GM12873 (cell line): ENCODE measurements at regions not wholly inside any gene's neighbourhood (a gene's known extent, or its start where the extent isn't known, plus 50 kb on each side); places are given as distances from the start of the nearest gene placed in this dataset.

Source experiments
- TF ChIP-seq, protein P1 (sequence below): IDR thresholded peaks from 2 replicates; pipeline ENCODE4 v1.5.1; 2012; ENCODE audit warnings: low read depth, mild to moderate bottlenecking, moderate library complexity, low read length, control low read depth; ENCODE audit not compliant: insufficient read depth; ENCODE audit errors: missing control alignments

DNA sequence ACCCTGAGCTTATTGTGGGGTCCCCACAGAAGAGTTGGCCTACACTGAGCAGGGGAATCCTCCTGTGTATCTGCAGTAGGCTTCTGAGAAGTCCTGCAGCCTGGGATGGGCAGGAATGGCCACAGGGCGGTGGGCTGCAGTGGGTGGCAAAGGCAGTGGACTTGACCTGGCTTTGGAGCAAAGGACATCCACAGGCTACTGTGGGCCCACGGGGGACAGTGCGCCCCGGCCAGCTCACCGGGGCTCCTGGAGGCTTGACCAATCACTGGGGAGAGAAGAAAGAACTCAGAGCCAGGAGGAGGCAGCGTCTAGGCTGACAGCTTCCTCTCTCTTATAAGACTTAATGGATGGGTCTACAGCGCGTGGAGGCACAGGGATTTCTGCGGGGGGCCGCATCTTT lies 488.8 kb upstream of the MGMT start:
- TF ChIP-seq, protein P1, sequence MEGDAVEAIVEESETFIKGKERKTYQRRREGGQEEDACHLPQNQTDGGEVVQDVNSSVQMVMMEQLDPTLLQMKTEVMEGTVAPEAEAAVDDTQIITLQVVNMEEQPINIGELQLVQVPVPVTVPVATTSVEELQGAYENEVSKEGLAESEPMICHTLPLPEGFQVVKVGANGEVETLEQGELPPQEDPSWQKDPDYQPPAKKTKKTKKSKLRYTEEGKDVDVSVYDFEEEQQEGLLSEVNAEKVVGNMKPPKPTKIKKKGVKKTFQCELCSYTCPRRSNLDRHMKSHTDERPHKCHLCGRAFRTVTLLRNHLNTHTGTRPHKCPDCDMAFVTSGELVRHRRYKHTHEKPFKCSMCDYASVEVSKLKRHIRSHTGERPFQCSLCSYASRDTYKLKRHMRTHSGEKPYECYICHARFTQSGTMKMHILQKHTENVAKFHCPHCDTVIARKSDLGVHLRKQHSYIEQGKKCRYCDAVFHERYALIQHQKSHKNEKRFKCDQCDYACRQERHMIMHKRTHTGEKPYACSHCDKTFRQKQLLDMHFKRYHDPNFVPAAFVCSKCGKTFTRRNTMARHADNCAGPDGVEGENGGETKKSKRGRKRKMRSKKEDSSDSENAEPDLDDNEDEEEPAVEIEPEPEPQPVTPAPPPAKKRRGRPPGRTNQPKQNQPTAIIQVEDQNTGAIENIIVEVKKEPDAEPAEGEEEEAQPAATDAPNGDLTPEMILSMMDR, result no peak

DNA sequence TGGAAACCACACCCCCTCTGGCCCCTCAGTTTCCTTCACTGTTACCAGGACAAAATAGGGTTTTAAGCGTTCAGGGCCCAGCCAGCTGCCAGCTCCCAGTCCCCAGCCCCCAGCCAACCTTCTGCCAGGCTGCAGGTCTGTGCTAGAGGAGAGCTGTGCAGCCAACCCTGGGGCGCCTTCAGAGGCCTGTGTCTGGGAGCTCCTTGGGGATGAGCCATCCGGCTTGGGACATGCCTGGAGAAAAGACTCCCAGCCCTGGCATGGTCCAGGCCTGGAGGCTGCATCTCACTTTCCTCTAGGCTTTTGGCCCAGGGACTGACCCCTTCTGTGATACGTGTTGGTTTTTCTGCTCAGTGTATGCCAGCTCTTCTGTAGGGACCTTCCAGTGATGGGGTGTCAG lies 487.6 kb upstream of the MGMT start:
- TF ChIP-seq, protein P1, result no peak

DNA sequence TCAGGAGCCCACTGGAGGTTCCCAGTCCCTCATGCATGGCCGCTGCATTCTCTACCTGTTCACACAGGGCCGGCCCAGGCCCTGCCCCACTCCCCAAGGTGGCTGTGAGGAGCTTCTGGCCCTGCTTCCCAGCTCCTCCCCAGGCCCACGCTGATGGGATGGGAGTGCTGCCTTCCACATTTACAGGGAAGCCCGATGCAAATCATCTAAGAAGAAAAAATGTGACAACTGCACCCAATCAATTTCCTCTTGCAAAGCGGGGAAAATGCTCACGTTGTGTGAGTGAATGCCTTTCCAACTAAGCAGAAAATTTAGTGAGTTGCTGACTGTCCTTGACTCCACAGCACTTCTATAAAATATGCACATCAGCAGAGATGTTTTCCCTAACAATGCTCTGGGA lies 485.8 kb upstream of the MGMT start:
- TF ChIP-seq, protein P1, result no peak

DNA sequence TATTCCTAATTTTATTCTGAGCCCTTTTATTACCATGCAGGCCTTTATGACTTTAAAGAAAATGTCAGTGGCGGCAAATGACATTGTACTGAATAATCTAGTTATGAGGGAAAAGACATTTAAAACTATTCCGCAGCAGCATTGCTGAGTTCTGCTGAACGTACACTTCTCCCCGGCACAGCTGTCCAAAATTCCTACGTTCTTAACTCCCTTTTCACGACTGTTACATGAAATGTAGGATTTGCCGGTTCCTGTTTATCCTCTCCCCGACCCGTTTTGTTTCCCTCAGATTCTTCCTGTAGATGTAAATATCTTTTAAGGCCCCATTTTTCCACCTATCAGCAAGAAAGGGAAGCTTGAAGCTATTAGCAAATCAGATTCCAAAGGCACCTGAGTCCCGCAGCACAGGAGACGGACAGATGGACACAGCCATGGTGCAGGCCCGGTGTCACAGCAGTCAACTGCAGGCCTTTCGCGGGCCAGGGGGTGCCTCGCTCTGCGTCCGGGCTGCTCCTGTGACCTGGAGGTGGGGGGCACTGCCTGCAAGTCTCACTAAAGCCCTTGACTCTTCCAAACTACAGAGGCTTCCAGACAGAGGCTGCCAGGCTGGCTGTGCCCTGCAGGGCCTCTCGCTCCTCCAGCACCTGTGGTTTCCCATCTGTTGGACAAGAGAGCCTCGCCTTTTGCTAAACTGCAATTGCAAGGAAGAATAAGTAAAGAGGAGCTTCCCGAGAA lies 485.0 kb upstream of the MGMT start:
- TF ChIP-seq, protein P1, result no peak

DNA sequence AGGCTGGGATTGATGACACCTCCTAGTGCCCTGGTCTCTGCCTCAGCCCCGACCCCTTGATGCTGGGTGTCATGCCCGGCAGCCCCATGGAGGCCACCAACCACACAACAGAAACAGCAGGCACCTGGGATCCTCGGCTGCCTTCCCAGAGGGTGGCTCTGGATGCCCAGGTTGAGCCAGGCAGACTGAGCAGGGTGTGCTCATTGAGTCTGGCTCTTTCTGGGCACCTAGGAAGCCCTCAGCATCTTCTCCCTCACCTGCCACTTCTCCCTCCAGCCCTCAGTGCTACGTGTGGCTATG lies 484.5 kb upstream of the MGMT start:
- TF ChIP-seq, protein P1, result no peak

DNA sequence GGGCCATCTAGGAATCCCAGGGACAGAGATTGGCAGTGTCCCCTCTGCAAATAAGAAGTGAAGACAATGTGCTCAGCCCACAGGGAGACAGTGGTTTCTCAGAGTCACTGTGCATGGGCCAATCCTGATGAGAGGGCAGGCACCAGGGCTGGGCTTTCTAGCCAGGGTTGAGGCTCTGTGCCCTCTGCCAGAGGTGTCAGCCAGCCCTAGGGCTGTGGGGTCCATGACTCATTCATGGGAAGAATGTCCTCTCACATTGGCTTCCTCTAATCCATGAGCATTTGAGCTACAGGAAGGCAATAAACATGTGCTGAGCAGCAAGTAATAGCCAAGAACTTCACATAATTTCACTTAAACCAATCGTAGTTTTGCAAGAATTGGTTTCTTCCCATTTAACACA lies 482.0 kb upstream of the MGMT start:
- TF ChIP-seq, protein P1, result no peak

DNA sequence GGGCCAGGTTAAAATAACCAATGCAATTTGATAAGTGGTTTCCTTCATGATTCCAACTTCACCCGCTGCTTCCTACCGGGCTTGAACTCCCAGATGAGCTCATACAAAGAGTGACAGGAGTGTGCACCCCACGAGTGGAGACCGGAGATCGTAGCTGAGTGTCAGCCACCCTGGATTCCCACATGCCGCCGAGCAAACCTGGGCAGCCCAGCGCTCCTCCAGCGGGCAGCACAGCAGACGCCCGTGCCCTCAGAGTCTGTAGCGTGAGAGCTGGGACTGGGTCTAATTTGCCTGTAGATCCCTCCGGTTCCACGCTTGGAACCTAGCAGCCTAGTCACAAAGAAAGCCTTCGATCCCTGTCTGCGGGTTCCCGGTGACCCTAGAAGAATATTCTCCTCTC lies 476.1 kb upstream of the MGMT start:
- TF ChIP-seq, protein P1, result no peak

DNA sequence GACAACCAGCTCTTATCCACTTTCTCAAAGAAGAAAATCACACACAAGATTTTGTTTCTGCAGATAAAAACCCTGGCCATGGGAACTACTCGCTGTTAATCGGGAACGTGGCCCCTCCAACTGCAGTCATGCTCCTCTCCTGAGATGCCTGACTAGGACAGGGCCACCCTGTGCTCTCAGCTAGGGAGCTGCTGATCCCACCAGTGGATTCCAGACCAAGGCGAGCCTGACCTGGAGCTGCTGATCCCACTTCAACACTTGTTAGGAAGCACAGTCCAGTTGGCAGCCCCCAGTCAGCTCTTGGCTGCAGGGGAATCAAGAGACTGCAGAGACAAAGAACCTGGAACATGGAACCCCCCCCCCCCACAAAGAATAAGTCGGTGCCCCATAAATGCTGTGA lies 474.3 kb upstream of the MGMT start:
- TF ChIP-seq, protein P1, result no peak
